Body of pancreas (tissue), 4 donors: ENCODE measurements at regions not wholly inside any gene's neighbourhood (a gene's known extent, or its start where the extent isn't known, plus 50 kb on each side); places are given as distances from the start of the nearest gene placed in this dataset.
A peak's percentile ranks its signal among the peaks of the same experiment; 100 is the strongest.

Experiments used
- ATAC-seq: fragments of 150-250 bp; one replicate; pipeline ENCODE4 v1.9.1; 2016
- DNase-seq, 4 donors: peaks; one replicate each; pipeline ENCODE4 v3.0.0-alpha.2; 2019
- H3K27ac ChIP-seq, 4 donors: fragments of 200-600 bp; sonication (generic); 1 replicate in 3 of 4; 2 replicates in 1 of 4; pipeline versions ENCODE4 v1.5.1 to v1.6.1; 2016 to 2019; ENCODE audit warnings: mild to moderate bottlenecking in 1 of 4, mixed read lengths in 1 of 4, moderate library complexity in 1 of 4
- H3K27me3 ChIP-seq, 2 donors: fragments of 200-600 bp; sonication (generic); one replicate each; pipeline ENCODE4 v1.6.0; 2016; ENCODE audit warnings: mild to moderate bottlenecking in 1 of 2
- H3K36me3 ChIP-seq, 2 donors: fragments of 200-600 bp; sonication (generic); replicated peaks in 1 of 2; 2 replicates each; pipeline ENCODE4 v1.5.1; 2016; ENCODE audit warnings: low read depth in 2 of 2; ENCODE audit not compliant: insufficient read depth in 1 of 2
- H3K4me1 ChIP-seq: fragments of 200-600 bp; sonication (generic); one replicate; pipeline ENCODE4 v1.6.0; 2016
- H3K4me3 ChIP-seq, 2 donors: fragments of 200-600 bp; sonication (generic); 1 replicate in 1 of 2; 2 replicates in 1 of 2; pipeline ENCODE4 v1.5.1; 2016 to 2019
- H3K9me3 ChIP-seq, 3 donors: fragments of 200-600 bp; sonication (generic); 1 replicate in 2 of 3; 2 replicates in 1 of 3; pipeline ENCODE4 v1.5.1; 2016
- CTCF ChIP-seq, 7 experiments: fragments of 450-650 bp in 4 of 7; fragments of 200-600 bp in 3 of 7; sonication (generic) in 3 of 7; IDR thresholded peaks; one replicate each; pipeline ENCODE4 v1.5.1; 2016 to 2019; ENCODE audit warnings: antibody characterized with exemption in 7 of 7
- POLR2A ChIP-seq, 3 donors: fragments of 450-650 bp; IDR thresholded peaks; one replicate each; pipeline ENCODE4 v1.6.1; 2016; ENCODE audit warnings: antibody characterized with exemption in 3 of 3, mild to moderate bottlenecking in 2 of 3
- WGBS, 2 donors: methylation state at CpG; one replicate each; pipeline ENCODE4 v1.1.5; 2017; 5-methylcytosine and 5-hydroxymethylcytosine counted together
- intact Hi-C: fragments of 100-400 bp; cut with DNase I; formaldehyde crosslinking; loops from one replicate; pipeline ENCODE4 v1.15.1; 2023

GRCh38 chr12:94873734-94874517 lies 129.6 kb downstream of the NDUFA12 start:
- Histone ChIP-seq H3K9me3 (no peaks in the 10 kb centered on the region), H3K36me3 (no peaks in the 10 kb centered on the region), H3K27ac (no peak overlapping the region), H3K27me3 (peaks cover 0 to 26% of the 10 kb centered on the region in 2 donors), H3K4me1 (peaks cover 32% of the 10 kb centered on the region), H3K4me3 (no peak overlapping the region)
- 5 to 12% methylated on average over 29 to 59 of the region's 64 CpGs for WGBS, 2 donors
- intact Hi-C loops, result no loop called here
- DNase-seq (no peak), ATAC-seq (peak; percentile 64)
- TF ChIP-seq CTCF (IDR thresholded peaks at IDR 0.05) (no peak), POLR2A (IDR thresholded peaks at IDR 0.05) (no peak)

GRCh38 chr12:94872971-94873733 lies 130.3 kb downstream of the NDUFA12 start:
- ATAC-seq (no peak), DNase-seq (peak in 2 of 4 donors; percentile 12 to 15)
- H3K9me3 ChIP-seq, result no peaks in the 10 kb centered on the region
- H3K4me1 ChIP-seq, result peaks cover 32% of the 10 kb centered on the region
- H3K36me3 ChIP-seq, result no peaks in the 10 kb centered on the region
- 0% methylated on average over 3 to 38 of the region's 80 CpGs for WGBS, 2 donors
- no peak for TF ChIP-seq POLR2A (IDR thresholded peaks at IDR 0.05)
- no peak for TF ChIP-seq CTCF (IDR thresholded peaks at IDR 0.05)
- no peak overlapping the region for H3K4me3 ChIP-seq
- intact Hi-C loops, result no loop called here
- H3K27me3 ChIP-seq, result peaks cover 0 to 26% of the 10 kb centered on the region in 2 donors
- H3K27ac ChIP-seq, result no peak overlapping the region

- no peak overlapping the region for H3K27ac ChIP-seq
- WGBS, 2 donors, result 22 to 27% methylated on average over 6 to 8 of the region's 8 CpGs
- H3K27me3 ChIP-seq, result peaks cover 0 to 26% of the 10 kb centered on the region in 2 donors
- no peak for DNase-seq
- ATAC-seq, result no peak
- peaks cover 32% of the 10 kb centered on the region for H3K4me1 ChIP-seq
- no peaks in the 10 kb centered on the region for H3K9me3 ChIP-seq
- TF ChIP-seq POLR2A (IDR thresholded peaks at IDR 0.05) (no peak), CTCF (IDR thresholded peaks at IDR 0.05) (no peak)
- intact Hi-C loops, result no loop called here
- no peak overlapping the region for H3K4me3 ChIP-seq
- no peaks in the 10 kb centered on the region for H3K36me3 ChIP-seq
Observed at GRCh38 chr12:94872671-94872970, 130.9 kb downstream of the NDUFA12 start.

- H3K36me3 ChIP-seq, result no peaks in the 10 kb centered on the region
- DNase-seq, result peak; percentile 15 to 50 (median 40)
- TF ChIP-seq POLR2A (IDR thresholded peaks at IDR 0.05) (no peak), CTCF (IDR thresholded peaks at IDR 0.05) (no peak)
- H3K9me3 ChIP-seq, result no peaks in the 10 kb centered on the region
- H3K4me1 ChIP-seq, result peaks cover 32% of the 10 kb centered on the region
- WGBS, 2 donors, result 51 to 54% methylated on average over 11 of the region's 11 CpGs
- intact Hi-C loops, result no loop called here
- no peak for ATAC-seq
- peaks cover 0 to 26% of the 10 kb centered on the region in 2 donors for H3K27me3 ChIP-seq
- no peak overlapping the region for H3K27ac ChIP-seq
- H3K4me3 ChIP-seq, result no peak overlapping the region
Observed at GRCh38 chr12:94872007-94872653, 131.4 kb downstream of the NDUFA12 start.
